ENCODE measurements at regions not wholly inside any gene's neighbourhood (a gene's known extent, or its start where the extent isn't known, plus 50 kb on each side); places are given as distances from the start of the nearest gene placed in this dataset.

DNA sequence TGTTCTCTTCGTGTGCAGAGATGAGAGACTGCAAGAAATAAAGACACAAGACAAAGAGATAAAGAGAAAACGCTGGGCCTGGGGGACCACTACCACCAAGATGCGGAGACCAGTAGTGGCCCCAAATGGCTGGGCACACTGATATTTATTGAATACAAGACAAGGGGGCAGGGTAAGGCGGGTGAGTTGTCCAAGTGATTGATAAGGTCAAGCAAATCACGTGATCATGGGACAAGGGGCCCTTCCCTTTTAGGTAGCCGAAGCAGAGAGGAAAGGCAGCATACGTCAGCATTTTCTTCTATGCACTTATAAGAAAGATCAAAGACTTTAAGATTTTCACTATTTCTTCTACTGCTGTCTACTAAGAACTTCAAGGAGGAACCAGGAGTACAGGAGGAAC, 762.1 kb downstream of the TNS3 start:
- intact Hi-C loops (cut with DNase I) = no loop called here
- Histone ChIP-seq H3K27ac (no peak overlapping the region), H3K4me3 (no peak overlapping the region), H3K36me3 (no peaks in the 10 kb centered on the region), H3K9me3 (peaks cover 0 to 30% (median 4%) of the 10 kb centered on the region in 12 donors), H3K27me3 (no peaks in the 10 kb centered on the region), H3K4me1 (no peaks in the 10 kb centered on the region)
- WGBS, 4 donors = 96 to 98% (median 96%) methylated on average over 7 of the region's 7 CpGs
- TF ChIP-seq, protein P1, sequence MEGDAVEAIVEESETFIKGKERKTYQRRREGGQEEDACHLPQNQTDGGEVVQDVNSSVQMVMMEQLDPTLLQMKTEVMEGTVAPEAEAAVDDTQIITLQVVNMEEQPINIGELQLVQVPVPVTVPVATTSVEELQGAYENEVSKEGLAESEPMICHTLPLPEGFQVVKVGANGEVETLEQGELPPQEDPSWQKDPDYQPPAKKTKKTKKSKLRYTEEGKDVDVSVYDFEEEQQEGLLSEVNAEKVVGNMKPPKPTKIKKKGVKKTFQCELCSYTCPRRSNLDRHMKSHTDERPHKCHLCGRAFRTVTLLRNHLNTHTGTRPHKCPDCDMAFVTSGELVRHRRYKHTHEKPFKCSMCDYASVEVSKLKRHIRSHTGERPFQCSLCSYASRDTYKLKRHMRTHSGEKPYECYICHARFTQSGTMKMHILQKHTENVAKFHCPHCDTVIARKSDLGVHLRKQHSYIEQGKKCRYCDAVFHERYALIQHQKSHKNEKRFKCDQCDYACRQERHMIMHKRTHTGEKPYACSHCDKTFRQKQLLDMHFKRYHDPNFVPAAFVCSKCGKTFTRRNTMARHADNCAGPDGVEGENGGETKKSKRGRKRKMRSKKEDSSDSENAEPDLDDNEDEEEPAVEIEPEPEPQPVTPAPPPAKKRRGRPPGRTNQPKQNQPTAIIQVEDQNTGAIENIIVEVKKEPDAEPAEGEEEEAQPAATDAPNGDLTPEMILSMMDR (IDR thresholded peaks at IDR 0.05) = no peak
- TF ChIP-seq POLR2A (IDR thresholded peaks at IDR 0.05) = no peak
- DNase-seq = no peak
- no peak for ATAC-seq

DNA sequence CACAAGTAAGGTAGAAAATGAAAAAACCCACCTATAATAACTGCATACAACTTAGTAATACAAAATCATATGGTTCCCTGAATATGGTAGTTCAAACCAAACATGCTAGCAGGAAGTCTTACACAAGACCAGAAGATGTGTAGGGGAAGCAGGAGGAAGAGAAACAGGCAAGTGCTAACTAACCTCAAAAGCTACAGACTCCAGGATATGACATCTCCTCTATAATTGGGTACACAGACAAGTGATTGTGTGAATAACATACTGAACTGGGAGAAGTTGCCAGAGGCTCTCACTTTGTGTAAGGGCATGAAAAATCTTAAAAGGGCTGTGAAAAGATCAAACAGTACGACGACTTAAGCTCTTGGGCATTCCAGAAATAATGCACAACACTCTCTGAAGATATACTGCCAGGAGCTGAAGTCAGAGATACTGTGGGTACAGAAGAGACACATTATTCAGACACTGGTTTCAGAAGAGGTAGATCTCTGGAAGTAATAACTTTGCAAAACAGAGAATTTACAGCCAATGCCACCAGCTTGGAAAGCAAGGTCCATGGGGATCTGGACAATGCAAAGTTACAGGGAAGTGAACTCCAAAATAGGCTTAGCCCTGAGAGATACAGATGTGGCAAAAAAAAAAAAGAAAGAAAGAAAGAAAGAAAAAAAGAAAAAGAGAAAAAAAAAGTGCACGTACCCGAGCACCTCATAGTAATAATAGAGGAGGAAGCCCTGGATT, 767.2 kb downstream of the TNS3 start:
- H3K4me1 ChIP-seq = peaks cover 0 to 18% (median 10%) of the 10 kb centered on the region in 12 donors
- 81 to 89% (median 84%) methylated on average over 4 of the region's 4 CpGs for WGBS, 4 donors
- ATAC-seq (no peak), DNase-seq (no peak)
- H3K27ac ChIP-seq = no peak overlapping the region
- intact Hi-C loops (cut with DNase I) = no loop called here
- H3K36me3 ChIP-seq = no peaks in the 10 kb centered on the region
- no peak for TF ChIP-seq POLR2A (IDR thresholded peaks at IDR 0.05)
- TF ChIP-seq, protein P1 (IDR thresholded peaks at IDR 0.05) = no peak
- H3K4me3 ChIP-seq = no peak overlapping the region
- H3K27me3 ChIP-seq = no peaks in the 10 kb centered on the region
- H3K9me3 ChIP-seq = peaks cover 0 to 17% (median 3%) of the 10 kb centered on the region in 12 donors

DNA sequence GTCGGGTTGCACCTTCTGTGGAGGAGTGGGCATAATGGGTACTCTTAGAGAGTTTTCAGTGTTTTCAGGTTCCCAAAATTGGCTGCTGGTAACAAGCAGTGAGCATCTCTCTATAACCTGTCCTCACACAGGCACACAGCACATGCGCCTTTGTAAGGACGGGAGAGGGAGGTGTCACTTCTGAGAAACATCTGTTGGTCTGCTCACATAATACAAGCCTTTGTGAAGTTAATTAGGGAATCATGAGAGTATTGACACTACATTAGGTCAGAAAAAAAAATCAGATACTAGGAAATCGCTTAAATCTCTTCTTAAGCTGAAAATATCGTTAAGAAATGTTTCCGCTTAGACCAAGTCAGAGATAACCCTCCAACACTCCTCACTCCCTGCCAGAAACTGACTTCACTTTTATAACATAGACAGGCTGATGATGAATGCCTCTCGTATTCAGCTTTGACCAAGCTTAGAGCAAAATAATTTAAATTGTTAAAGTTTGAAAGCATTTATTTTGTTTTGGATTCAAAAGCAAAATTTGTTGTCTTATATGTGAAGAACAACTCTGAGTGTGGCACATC, 769.7 kb downstream of the TNS3 start:
- Histone ChIP-seq H3K4me3 (no peak overlapping the region), H3K27me3 (no peaks in the 10 kb centered on the region), H3K9me3 (peaks cover 0 to 11% (median 2%) of the 10 kb centered on the region in 12 donors), H3K27ac (peak overlapping the region in 6 of 12 donors; percentile 13 to 71 (median 54)), H3K4me1 (peaks cover 0 to 24% (median 10%) of the 10 kb centered on the region in 12 donors), H3K36me3 (no peaks in the 10 kb centered on the region)
- intact Hi-C loops (cut with DNase I) = no loop called here
- no peak for TF ChIP-seq POLR2A (IDR thresholded peaks at IDR 0.05)
- TF ChIP-seq, protein P1 (IDR thresholded peaks at IDR 0.05) = no peak
- ATAC-seq = peak; percentile 43 to 74 (median 59)
- DNase-seq = peak in 1 of 5 donors; percentile 22
- WGBS, 4 donors = 72 to 75% (median 74%) methylated on average over 7 of the region's 7 CpGs

DNA sequence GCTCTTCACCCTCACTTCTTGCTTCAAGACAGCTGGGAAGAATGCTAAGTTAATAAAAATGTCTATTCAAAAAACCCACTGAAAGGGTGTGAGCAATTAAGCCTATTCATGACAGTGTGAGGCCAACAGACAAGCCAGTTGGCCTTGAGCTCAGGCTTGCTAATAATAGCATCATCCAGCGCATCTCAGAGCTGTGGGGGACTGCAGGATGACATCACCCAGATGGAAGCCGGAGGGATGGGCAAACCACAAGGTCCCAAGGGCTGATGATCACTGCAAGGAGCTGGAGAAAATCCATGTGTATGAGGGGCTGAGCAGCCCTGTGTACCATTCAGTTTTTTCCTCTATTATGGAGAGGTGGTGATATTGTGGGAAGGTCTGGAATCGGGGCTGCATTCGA, 770.4 kb downstream of the TNS3 start:
- intact Hi-C loops (cut with DNase I) = no loop called here
- TF ChIP-seq, protein P1 (IDR thresholded peaks at IDR 0.05) = no peak
- no peak for TF ChIP-seq POLR2A (IDR thresholded peaks at IDR 0.05)
- peak; percentile 43 to 77 (median 70) for DNase-seq
- no peaks in the 10 kb centered on the region for H3K27me3 ChIP-seq
- peaks cover 0 to 5% (median 0%) of the 10 kb centered on the region in 12 donors for H3K9me3 ChIP-seq
- WGBS, 4 donors = 34 to 55% (median 45%) methylated on average over 4 of the region's 4 CpGs
- H3K4me3 ChIP-seq = no peak overlapping the region
- H3K27ac ChIP-seq = peak overlapping the region in 7 of 12 donors; percentile 4 to 71 (median 47)
- ATAC-seq = peak; percentile 92 to 96 (median 94)
- peaks cover 0 to 27% (median 12%) of the 10 kb centered on the region in 12 donors for H3K4me1 ChIP-seq
- H3K36me3 ChIP-seq = no peaks in the 10 kb centered on the region

All from heart left ventricle (tissue), 16 donors.